ENCODE measurements at regions not wholly inside any gene's neighbourhood (a gene's known extent, or its start where the extent isn't known, plus 50 kb on each side); places are given as distances from the start of the nearest gene placed in this dataset.

DNA sequence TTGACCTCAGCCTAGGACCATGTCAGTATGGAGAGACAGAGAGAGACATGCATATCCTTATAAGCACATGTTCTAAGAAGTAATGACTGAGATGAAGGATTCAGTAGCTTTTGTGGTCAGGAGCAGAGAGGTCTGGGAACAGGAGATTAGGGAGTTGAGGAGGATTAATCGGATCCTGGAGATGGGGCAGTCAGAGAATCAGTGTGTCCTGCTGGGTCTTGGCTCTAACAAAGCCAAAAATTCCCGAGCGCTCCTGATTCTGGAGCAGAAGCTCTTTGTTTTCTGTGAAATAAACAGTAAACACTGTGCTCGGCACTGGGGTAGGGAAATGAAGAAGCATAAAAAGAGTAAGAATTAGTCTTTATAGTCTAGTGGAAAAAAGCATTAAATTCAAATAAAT, 520.0 kb upstream of the CLINT1 start:
- no peak for DNase-seq (ENCODE audit: extremely low read depth, low read depth, low spot score)

DNA sequence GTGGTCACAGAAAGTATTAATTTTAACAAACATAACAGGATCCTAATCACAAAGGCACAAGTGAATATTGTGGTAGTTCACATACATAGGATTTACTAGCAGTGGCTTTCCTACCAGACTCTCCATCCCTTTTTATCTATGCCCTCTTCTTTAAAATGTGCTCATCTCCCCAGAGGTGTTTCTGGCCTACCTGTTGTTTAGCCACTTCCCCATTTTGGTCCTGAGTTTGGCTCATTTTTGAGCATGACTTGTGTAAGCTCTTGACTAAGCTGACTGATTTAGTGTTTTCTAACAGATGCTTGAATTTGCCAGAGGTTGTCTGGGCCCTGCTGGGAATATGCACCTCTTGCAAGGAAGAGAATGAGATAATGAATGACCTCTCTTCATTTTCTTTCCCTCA, 517.7 kb upstream of the CLINT1 start:
- no peak for DNase-seq (ENCODE audit: extremely low read depth, low read depth, low spot score)

DNA sequence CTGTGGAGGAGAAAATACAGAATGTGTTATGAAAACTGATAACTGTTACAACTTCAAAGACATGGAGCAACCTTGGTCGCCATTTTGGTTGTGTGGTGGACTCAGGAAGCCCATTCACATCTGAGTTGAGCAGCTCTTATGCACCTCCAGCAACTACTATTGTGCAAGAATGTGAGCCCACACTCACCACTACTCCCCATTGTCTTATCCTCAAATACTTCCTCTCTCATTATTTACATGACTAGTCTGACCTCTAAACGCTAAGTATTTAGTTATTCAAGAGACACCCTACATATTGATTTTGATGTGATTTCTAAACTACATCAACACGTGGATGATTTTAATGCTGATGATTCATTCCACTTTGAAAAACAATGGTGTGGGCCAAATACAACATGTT, 516.6 kb upstream of the CLINT1 start:
- no peak for DNase-seq (ENCODE audit: extremely low read depth, low read depth, low spot score)

DNA sequence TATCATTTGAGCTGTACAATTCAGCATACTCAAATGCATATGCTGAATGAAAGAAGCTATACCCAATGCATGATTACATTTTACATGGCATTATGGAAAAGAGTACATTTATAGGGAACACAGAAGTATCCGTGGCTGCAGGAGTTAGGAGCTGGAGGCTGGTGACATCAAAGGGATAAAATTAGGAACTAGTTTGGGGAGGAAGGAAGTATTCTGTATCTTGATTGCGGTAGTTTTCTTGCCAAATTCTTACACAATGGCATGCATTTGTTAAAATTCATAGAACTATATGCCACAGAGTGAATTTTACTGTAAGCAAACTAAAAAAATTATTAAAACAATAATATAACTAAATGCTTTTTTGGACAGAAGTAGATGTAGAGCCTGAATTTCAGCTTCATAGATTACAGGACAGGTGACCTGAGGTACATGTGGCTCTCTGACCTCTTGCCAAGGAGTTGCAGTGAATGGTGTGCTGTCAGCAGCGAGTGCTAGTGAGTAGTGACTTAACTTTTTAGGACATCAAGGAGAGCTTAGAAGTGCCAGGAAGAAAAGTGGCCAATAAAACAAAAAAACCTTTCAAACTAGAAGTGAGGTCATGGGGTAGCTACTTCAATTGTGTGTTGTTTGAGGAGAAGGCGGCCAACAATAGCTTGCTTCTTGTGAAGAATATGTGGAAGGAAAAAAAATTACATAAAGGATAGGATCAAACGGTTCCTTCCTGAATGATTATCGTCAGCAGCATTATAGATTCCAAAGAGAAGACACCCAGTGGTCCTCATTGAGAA, 514.9 kb upstream of the CLINT1 start:
- no peak for DNase-seq (ENCODE audit: extremely low read depth, low read depth, low spot score)

DNA sequence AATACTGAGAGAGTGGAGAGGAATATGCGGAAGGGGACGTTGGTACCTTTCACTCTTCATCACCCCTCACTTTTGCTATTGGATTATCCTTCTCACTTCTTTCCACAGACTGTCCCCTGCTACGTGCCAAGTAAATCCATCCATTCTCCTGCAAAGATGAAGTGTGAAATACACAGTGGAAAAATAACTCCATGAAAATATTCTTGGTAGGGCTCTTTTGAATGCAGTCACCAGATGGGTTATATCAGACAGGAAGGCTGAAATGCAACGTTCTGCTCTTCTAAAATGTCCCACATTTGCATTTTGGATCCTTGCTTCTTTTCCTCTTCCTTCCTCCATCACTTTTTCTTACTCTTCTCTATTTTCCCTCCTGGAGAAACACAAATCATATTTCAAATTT, 510.3 kb upstream of the CLINT1 start:
- DNase-seq (ENCODE audit: extremely low read depth, low read depth, low spot score): no peak

DNA sequence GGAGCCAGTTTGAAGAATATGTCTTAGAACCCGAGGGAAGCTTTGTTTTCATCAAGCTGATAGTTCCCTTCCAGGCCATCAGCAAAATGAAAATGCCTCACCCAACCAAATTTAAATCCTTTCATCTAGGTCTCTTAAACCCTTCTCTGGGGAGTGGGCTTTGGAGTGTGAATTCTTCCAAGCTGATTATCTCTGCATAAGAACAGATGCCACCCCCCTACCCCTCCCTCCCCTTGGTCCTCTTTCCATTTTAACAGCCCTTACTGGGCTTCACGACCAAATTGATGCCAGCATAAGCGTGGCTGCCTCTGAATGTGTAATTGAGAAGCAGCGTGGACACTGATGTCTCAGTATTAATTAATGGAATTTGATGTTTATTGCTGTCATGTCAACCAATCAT, 509.7 kb upstream of the CLINT1 start:
- no peak for DNase-seq (ENCODE audit: extremely low read depth, low read depth, low spot score)

DNA sequence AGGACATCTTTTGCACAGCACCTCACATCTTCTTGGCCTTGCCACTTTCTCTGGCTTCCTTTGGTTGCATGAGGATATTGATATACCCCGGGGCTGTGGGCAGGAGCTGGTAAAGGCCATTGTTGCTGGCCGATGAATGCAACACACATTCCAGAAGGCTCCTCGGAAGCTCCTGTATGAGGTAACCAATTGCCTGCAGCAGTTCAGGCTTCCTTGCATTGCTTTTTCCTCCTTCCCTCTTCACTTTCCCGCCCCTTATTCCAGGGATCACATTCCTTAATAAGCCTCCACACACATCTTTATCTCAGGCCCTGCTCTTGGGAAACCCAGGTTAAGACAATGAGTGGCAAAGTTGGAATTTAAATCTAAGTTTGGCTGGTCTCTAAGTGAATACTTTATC, 505.4 kb upstream of the CLINT1 start:
- DNase-seq (ENCODE audit: extremely low read depth, low read depth, low spot score): no peak

DNA sequence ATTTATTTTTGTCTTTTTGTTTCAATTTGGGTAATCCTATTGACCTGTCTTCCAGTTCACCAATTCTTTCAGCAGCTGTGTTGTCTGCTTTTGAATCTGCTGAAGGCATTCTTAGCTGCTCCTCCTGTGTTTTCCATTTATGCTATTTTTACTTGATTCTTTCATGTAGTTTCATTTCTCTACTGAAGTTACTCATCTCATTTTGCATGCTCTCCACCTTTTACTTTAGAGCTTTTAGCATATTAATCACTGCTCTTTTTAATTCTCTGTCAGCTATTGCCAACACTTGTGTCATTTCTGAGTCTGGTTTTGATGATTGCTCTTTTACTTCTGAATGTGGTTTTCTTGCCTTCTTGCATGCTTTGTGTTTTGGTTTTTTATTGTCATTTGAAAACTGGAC, 496.0 kb upstream of the CLINT1 start:
- no peak for DNase-seq (ENCODE audit: extremely low read depth, low read depth, low spot score)

DNA sequence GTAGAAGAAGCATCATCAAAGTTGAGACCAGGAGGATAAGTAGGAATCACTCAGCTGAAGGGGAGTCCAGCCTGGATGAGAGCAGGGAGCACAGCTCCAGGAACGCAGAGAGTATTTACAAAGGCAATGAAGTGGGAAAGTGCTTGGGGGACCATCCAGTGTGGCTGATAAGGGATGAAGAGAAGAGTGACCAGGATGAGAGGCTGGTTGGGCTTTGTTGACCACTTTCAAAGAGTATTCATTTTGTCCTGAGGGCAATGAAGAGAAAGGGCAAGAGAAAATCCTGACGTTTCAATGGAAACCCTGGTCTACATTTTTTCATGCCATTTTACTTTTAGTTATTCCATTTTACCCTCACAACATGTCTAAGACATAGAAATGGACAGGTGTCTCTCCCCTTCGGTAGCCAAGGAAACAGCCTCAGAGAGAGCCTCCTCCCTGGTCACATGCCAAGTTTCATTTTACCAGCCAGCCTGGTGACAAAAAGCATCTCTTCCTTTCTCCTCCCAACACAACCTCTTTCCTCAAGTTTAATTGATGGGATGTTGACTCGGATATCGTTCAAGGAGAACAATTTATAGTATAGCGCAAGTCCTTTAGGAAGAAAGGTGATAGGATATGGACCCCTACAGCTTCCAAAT, 492.7 kb upstream of the CLINT1 start:
- DNase-seq (ENCODE audit: extremely low read depth, low read depth, low spot score): no peak

DNA sequence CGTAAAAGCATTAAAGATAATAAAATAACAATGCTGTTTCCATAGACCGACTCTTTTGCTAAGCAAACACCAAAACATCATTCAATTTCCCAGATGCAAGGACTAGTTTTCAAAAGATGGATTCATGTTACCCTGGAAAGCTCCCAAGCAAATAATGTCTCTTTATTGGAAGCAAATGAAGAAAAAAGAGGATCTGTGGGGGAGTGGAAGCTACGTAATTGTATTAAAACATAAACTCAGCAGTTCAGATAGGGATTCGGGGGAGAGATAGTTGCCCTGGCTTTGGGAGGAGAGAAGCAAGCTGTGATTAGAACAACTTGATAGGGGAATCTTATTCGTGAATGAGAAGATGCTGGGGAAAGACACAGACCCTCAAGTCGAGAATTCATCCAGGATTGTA, 491.0 kb upstream of the CLINT1 start:
- DNase-seq (ENCODE audit: extremely low read depth, low read depth, low spot score): no peak

DNA sequence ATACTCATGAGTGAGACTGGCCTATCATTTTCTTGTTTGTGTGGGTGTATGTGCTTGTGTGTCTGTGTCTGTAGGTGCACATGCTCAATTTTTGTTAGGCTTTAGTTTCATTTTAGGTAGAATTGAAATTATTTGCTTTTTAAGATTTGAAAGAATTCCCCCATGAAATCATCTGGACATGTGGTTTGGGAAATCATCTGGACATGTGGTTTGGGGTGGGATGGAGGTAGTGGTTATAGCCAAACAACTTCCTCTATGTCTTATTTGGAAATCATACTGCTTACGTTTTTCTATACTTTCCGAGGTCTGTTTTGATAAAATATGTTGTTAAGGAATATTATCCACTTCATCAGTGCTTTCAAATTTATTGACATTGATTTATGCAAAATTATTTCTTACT, 485.4 kb upstream of the CLINT1 start:
- no peak for DNase-seq (ENCODE audit: extremely low read depth, low read depth, low spot score)

DNA sequence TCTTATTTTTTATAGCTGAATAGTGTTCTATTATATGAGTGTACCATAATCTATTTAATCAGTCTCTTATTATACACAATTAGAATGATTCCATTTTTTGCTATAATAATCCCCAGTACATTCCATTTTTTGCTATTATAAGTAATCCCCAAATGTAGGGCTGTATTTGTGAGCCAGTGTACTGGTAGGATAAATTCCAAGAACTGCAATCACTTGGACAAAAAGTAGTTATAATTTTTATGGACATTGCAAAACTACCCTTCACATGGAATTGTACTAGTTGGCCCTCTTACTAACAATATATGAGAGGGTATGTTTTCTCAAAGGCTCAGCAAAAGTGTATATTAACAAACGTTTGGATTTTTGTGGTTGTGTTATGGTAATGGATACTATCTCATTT, 481.7 kb upstream of the CLINT1 start:
- no peak for DNase-seq (ENCODE audit: extremely low read depth, low read depth, low spot score)

DNA sequence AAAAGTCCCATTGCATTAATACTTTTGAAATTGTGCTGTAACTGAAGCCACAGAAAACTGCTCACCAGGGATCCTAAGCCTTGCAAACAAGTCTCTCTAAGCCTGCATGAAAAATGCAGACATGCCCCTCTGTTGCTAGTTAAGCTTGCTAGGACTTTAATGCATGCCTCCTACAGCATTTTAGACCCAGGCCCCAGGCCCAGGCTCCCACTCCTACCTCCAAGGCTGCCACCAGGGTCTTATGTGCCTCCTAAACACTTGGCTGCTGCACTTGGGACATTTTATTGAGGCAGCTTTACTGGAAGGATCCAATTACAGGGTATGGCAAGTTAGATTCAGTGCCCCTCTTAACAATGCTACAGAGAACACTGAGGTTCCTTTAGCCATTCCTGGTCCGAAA, 467.3 kb upstream of the CLINT1 start:
- DNase-seq (ENCODE audit: extremely low read depth, low read depth, low spot score): no peak

DNA sequence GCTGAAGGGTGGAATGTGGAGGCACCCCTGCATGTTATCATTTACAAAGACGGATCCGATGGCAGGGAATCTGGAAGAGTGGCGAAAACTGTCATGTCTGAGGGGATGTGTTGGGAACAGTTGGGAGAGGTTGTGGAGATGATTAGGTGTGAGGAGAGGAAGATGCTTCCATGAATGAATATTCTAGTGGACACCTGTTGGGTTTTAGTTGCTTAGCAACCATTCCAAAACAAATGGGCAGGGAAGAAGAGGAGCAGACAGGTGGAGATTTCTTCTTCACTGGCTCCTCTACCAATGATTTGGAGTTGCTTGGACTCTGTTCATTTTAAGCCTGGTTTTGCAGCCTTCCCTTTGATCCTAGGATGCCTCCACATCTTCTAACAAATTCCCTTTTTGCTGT, 465.3 kb upstream of the CLINT1 start:
- no peak for DNase-seq (ENCODE audit: extremely low read depth, low read depth, low spot score)

DNA sequence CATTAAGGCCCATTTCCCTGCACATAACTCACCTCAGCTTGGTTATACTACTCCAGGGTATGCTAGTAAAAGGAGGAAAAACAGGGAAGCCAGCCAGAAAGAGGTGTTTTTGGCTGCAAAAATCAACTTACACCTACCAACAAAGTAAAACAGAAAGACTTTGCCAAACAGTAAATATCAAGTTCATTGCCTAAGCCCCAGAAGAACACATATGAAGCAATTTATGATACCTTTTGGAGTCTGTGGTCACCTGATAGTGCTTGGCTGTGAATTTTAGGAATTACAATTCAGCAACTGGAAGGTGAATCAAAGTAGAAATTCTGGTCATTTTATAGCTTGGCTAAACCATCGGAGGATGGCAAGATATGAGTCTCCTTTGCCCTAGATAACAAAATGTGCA, 463.7 kb upstream of the CLINT1 start:
- no peak for DNase-seq (ENCODE audit: extremely low read depth, low read depth, low spot score)

DNA sequence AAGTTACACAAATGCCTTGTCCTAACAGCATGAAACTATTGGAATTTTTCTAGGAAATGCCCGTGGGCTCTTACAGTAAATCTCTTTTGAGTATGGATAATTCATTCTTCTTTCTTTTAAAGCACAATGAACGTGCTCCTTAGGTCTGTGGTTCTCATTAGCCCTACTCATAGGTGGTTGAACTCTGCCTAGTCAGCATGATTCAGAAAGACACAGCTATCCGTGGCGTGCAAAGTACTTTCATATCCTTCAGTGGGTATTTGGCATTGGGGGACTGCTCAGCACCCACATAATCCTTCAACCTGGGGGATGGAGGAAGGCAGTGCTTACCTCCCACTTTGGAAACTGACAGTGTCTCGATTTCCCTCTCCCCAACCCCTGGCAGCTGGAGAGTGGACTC, 462.0 kb upstream of the CLINT1 start:
- DNase-seq (ENCODE audit: extremely low read depth, low read depth, low spot score): no peak

DNA sequence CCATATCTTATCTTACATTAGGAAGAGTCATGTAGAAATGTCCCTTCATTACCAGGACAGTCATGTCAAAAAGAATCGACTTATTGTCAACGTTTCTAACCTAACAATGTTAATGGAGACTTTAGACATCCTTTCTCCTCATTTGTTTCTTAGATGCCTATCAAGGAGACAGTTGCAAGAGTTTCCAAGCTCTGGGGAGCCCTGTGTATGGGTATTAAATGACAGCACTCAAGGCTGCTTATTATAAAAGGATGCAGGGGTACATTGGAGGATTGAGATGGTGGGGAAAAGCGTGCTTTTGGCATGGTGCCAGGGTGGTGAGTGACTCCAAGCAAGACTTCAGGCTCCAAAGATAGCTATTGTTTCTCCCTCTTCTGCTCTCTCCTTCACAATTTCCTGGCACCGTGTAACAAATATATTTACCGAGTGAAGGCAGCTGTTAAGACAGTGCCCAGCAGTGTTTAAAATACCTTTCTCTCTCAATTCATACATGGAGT, 461.3 kb upstream of the CLINT1 start:
- DNase-seq (ENCODE audit: extremely low read depth, low read depth, low spot score): no peak

DNA sequence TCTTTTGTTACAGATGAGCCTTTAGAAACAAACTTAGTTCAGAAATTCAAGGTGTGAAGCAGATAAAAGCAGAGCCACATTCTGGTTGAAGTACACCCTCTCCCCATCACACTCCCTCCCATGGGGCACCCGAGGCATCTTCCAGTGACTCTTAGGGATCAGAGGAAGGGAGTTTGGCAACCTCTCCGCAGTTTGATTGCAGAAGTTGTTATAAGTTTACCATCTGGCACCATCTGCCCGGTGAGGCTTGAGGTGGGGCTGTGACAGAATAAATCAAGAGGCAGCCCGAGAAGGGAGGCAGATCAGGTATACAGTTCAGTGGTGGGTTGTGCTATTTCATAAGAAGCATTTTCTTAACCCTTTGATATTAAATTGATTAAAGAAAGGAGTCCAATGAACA, 458.6 kb upstream of the CLINT1 start:
- no peak for DNase-seq (ENCODE audit: extremely low read depth, low read depth, low spot score)

DNA sequence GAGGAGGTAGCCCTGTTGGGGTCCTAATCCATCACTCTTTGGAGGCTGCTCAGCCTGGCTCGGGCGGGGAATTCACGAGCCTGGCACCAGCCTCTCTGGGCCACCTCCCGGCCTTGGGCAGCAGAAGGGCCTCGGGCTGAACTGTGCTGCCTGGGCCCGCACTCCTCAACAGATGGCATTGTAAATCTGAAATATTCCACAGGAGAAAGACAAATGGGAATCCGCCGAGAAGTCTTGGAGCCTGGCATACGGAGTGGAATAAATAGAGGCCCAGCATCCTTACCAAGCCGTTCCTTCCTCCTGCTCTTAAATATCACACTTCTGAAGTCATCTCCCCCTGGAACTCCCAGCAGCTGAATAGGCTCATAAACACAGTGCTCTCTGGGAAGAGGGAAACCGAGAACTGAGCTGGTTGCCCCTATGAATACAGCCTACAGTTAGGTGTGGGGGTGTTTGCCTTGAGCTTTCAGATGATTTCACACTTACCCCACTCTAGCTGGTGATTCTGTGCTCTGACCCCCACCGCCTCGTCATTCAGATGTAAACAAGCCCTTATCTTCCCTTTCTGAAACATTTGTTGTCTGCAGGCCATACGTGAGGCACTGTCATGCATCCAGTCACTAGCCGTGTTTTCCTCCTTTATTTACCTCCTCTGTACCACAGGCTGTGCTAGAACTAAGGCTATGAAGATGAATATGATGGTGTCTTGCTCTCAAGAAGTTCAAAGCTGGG, 455.0 kb upstream of the CLINT1 start:
- no peak for DNase-seq (ENCODE audit: extremely low read depth, low read depth, low spot score)

DNA sequence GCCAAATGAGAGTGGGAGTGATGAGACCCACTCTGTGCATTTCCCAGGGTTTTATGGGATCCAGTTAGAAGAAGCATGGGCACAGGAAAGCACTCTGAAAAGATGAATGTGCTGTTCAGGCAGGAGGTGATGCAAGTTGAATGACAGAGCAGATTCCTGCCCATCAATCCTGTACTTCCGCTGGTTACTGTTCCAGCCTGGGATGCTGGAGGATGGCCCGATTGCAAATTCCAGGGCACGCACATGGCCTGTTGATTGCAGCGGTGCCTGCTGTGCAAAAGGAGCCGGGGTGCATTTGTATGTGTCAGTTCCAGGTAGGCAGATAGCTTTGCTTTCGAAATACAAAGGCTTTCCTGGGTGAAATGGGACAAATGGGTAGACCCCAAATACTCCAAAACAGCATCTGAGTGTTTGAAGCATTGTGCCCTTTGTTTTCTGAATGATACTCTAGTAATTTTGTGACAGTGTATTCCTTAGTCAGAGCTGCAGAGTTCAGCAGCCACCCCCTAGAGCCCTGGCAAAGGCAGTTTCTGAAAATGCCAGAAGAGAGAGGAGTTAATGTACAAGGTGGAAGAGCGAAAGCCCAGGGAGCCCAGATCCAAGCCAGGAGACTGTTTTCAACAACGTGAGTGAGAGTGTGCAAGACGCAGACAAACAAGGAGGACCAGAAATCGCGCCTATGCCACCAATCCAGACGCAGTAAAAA, 454.2 kb upstream of the CLINT1 start:
- no peak for DNase-seq (ENCODE audit: extremely low read depth, low read depth, low spot score)

DNA sequence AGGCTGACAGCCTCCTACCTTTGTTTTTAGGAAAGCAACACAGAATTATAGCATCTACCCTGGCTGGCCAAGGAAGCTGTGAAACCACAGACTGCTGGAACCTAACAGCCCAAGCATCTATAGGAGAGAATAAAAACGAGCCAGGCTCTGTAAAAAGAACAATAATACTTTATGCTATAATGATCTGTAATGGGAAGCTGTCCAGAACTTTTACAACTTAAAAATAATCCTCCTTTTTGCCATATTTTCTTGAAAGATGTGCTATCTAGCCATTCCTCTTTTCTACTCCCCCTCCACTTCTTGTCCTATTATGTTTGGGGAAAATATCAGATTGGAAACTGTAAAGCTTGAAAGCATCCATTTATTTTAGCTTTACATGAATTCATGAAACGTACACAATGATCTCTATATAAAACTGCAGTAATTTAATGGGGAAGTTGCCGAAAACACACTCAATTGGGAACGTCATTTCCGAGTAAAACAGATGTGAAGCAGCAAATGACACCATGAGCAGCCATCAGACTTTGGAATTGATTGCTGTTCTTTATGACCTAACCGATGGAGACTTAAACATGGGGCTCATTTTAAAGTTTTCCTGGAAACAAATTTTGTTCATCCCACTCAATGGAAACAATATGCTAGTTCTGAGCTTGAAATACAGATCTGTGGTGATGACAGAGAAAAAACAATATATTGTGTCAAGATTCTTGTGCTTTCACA, 450.3 kb upstream of the CLINT1 start:
- no peak for DNase-seq (ENCODE audit: extremely low read depth, low read depth, low spot score)

Measured in glomerular endothelial cell (primary cell).